Activated naive CD4-positive, alpha-beta T cell treated with Interleukin-2 at 50 U/mL for 16 hours (primary cell): ENCODE measurements at regions not wholly inside any gene's neighbourhood (a gene's known extent, or its start where the extent isn't known, plus 50 kb on each side); places are given as distances from the start of the nearest gene placed in this dataset.

Experiments used
- DNase-seq: peaks from one replicate; pipeline ENCODE4 v3.0.0-alpha.2; 2020

- DNase-seq, result no peak
Measured at GRCh38 chr2:133667968-133668367, 99.7 kb upstream of the NCKAP5 start.

- no peak for DNase-seq
Measured at GRCh38 chr2:133668547-133668946, 100.3 kb upstream of the NCKAP5 start.

GRCh38 chr2:133673305-133673905 lies 105.1 kb upstream of the NCKAP5 start:
- no peak for DNase-seq

GRCh38 chr2:133674066-133674432 lies 105.8 kb upstream of the NCKAP5 start:
- DNase-seq, result no peak

GRCh38 chr2:133674433-133675331 lies 106.4 kb upstream of the NCKAP5 start:
- DNase-seq, result no peak

- DNase-seq, result no peak
Measured at GRCh38 chr2:133676392-133677130, 108.3 kb upstream of the NCKAP5 start.

GRCh38 chr2:133680343-133681049 lies 112.2 kb upstream of the NCKAP5 start:
- DNase-seq, result no peak

GRCh38 chr2:133682347-133682746 lies 114.1 kb upstream of the NCKAP5 start:
- no peak for DNase-seq

GRCh38 chr2:133682906-133683305 lies 114.6 kb upstream of the NCKAP5 start:
- no peak for DNase-seq

- DNase-seq, result no peak
Measured at GRCh38 chr2:133685636-133686215, 117.5 kb upstream of the NCKAP5 start.

- no peak for DNase-seq
Measured at GRCh38 chr2:133690780-133691179, 122.5 kb upstream of the NCKAP5 start.

- no peak for DNase-seq
Measured at GRCh38 chr2:133691336-133691735, 123.1 kb upstream of the NCKAP5 start.

GRCh38 chr2:133705287-133705686 lies 137.0 kb upstream of the NCKAP5 start:
- no peak for DNase-seq

- DNase-seq, result no peak
Measured at GRCh38 chr2:133710613-133711012, 142.3 kb upstream of the NCKAP5 start.

GRCh38 chr2:133711201-133711600 lies 142.9 kb upstream of the NCKAP5 start:
- DNase-seq, result no peak

- no peak for DNase-seq
Measured at GRCh38 chr2:133711806-133712205, 143.5 kb upstream of the NCKAP5 start.

- no peak for DNase-seq
Measured at GRCh38 chr2:133712369-133712768, 144.1 kb upstream of the NCKAP5 start.

- DNase-seq, result no peak
Measured at GRCh38 chr2:133713049-133713580, 144.9 kb upstream of the NCKAP5 start.

- no peak for DNase-seq
Measured at GRCh38 chr2:133716166-133716565, 147.9 kb upstream of the NCKAP5 start.

GRCh38 chr2:133717497-133717896 lies 149.2 kb upstream of the NCKAP5 start:
- DNase-seq, result no peak

- DNase-seq, result no peak
Measured at GRCh38 chr2:133718688-133719201, 150.5 kb upstream of the NCKAP5 start.

- no peak for DNase-seq
Measured at GRCh38 chr2:133720429-133720828, 152.2 kb upstream of the NCKAP5 start.
